Astrocyte (in vitro differentiated cells and primary cell): ENCODE measurements at regions not wholly inside any gene's neighbourhood (a gene's known extent, or its start where the extent isn't known, plus 50 kb on each side); places are given as distances from the start of the nearest gene placed in this dataset.

Experiments used
- CTCF ChIP-seq: IDR thresholded peaks from 2 replicates; pipeline ENCODE4 v1.5.1; 2011; ENCODE audit warnings: low read depth, mild to moderate bottlenecking, inconsistent platforms, low read length, moderate library complexity; ENCODE audit not compliant: insufficient read depth
- EZH2 ChIP-seq: IDR thresholded peaks from 2 replicates; pipeline ENCODE4 v1.6.1; 2012; ENCODE audit warnings: mild to moderate bottlenecking, low read length, inconsistent platforms; ENCODE audit not compliant: insufficient read depth

- TF ChIP-seq EZH2 (no peak), CTCF (no peak)
Observed at GRCh38 chr9:16320338-16320902, 550.0 kb downstream of the BNC2 start.
